Kidney (tissue), 13 donors: ENCODE measurements at regions not wholly inside any gene's neighbourhood (a gene's known extent, or its start where the extent isn't known, plus 50 kb on each side); places are given as distances from the start of the nearest gene placed in this dataset.

Experiments used
- DNase-seq, 5 donors: peaks; one replicate each; pipeline ENCODE4 v3.0.0-alpha.2; 2013 to 2020
- FAIRE-seq: peaks from 2 replicates; lab custom pipeline; 2012; peaks lifted over from hg19 to GRCh38; lab: Jason Lieb, UNC
- H3K27ac ChIP-seq, 2 donors: one replicate each; pipeline ENCODE4 v1.7.0; 2013; ENCODE audit warnings: low read depth in 2 of 2, low read length in 2 of 2, inconsistent platforms in 1 of 2
- H3K27me3 ChIP-seq: one replicate; pipeline ENCODE4 v1.7.1; 2013; ENCODE audit warnings: low read length, inconsistent platforms; ENCODE audit not compliant: control insufficient read depth, insufficient read depth
- H3K36me3 ChIP-seq, 3 donors: one replicate each; pipeline versions ENCODE4 v1.7.0 to v1.7.1; 2013; ENCODE audit warnings: low read length in 3 of 3, control low read depth in 1 of 3, inconsistent platforms in 1 of 3; ENCODE audit not compliant: insufficient read depth in 3 of 3, control insufficient read depth in 2 of 3
- H3K4me1 ChIP-seq, 3 donors: one replicate each; pipeline versions ENCODE4 v1.7.0 to v1.7.1; 2013; ENCODE audit warnings: low read length in 3 of 3, inconsistent platforms in 1 of 3, low read depth in 1 of 3; ENCODE audit not compliant: control insufficient read depth in 2 of 3, insufficient read depth in 2 of 3
- H3K4me3 ChIP-seq, 3 donors: one replicate each; pipeline versions ENCODE4 v1.7.0 to v1.8.1; 2013; ENCODE audit warnings: low read length in 3 of 3, control low read depth in 1 of 3, inconsistent platforms in 1 of 3
- H3K9ac ChIP-seq, 3 donors: one replicate each; pipeline versions ENCODE4 v1.7.0 to v1.7.1; 2013; ENCODE audit warnings: low read length in 3 of 3, control low read depth in 1 of 3, inconsistent platforms in 1 of 3
- H3K9me3 ChIP-seq, 3 donors: one replicate each; pipeline versions ENCODE4 v1.7.0 to v1.7.1; 2013; ENCODE audit warnings: low read length in 3 of 3, control low read depth in 1 of 3, inconsistent platforms in 1 of 3; ENCODE audit not compliant: control insufficient read depth in 2 of 3, insufficient read depth in 1 of 3
- CTCF ChIP-seq: IDR thresholded peaks from 3 replicates; pipeline ENCODE4 v1.5.1; 2012; ENCODE audit warnings: mild to moderate bottlenecking, moderate library complexity, borderline replicate concordance; ENCODE audit not compliant: insufficient read depth; ENCODE audit errors: extremely low read depth
- intact Hi-C: fragments of 100-400 bp; cut with DNase I; formaldehyde crosslinking; loops from one replicate; pipeline ENCODE4 v1.11.1; 2022
- donor health status: control.
- donor health status: control.
- donor health status: control.
- donor health status: control.
- donor health status: control.
- donor health status: DM: yes; HTN: yes; CAD: no.
- donor health status: Normal renal cell carcinoma (clear cell type).

- intact Hi-C loops = no loop called here
- TF ChIP-seq CTCF = no peak
- H3K27ac ChIP-seq = no peak overlapping the region
- no peak for FAIRE-seq
- H3K4me1 ChIP-seq = no peaks in the 10 kb centered on the region
- H3K9ac ChIP-seq = no peak overlapping the region
- no peaks in the 10 kb centered on the region for H3K36me3 ChIP-seq
- no peaks in the 10 kb centered on the region for H3K27me3 ChIP-seq
- no peaks in the 10 kb centered on the region for H3K9me3 ChIP-seq
- H3K4me3 ChIP-seq = no peak overlapping the region
- no peak for DNase-seq
Observed at GRCh38 chr3:176755977-176756376, 441.3 kb downstream of the TBL1XR1 start.

DNA sequence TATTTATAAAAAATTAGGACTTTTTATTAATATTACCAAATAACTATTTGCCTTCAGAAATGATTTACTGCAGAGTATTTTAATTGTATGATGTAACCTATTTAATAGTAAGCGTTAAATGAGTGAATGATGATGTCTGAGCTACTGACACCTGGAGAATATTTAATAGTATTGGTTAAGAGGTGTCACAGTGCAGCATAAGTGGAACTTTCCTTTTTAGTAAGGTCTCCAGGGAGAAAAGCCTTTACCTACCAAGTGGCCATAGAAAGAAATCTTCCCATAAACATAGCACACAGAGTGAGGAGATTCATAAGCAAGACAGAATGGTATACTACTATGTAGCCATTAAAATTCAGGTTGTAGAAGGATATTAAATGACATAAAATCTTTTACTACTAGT is 441.7 kb downstream of the TBL1XR1 start:
- no peak overlapping the region for H3K9ac ChIP-seq
- no peak for TF ChIP-seq CTCF
- H3K27me3 ChIP-seq = no peaks in the 10 kb centered on the region
- FAIRE-seq = no peak
- no peak overlapping the region for H3K4me3 ChIP-seq
- intact Hi-C loops = no loop called here
- H3K9me3 ChIP-seq = no peaks in the 10 kb centered on the region
- H3K36me3 ChIP-seq = no peaks in the 10 kb centered on the region
- no peak for DNase-seq
- H3K27ac ChIP-seq = no peak overlapping the region
- H3K4me1 ChIP-seq = no peaks in the 10 kb centered on the region

GRCh38 chr3:176741664-176742047 is 455.6 kb downstream of the TBL1XR1 start:
- intact Hi-C loops = no loop called here
- H3K36me3 ChIP-seq = no peaks in the 10 kb centered on the region
- H3K4me3 ChIP-seq = no peak overlapping the region
- DNase-seq (no peak), FAIRE-seq (no peak)
- H3K27ac ChIP-seq = no peak overlapping the region
- no peak for TF ChIP-seq CTCF
- no peaks in the 10 kb centered on the region for H3K4me1 ChIP-seq
- H3K9ac ChIP-seq = no peak overlapping the region
- H3K27me3 ChIP-seq = no peaks in the 10 kb centered on the region
- no peaks in the 10 kb centered on the region for H3K9me3 ChIP-seq

DNA sequence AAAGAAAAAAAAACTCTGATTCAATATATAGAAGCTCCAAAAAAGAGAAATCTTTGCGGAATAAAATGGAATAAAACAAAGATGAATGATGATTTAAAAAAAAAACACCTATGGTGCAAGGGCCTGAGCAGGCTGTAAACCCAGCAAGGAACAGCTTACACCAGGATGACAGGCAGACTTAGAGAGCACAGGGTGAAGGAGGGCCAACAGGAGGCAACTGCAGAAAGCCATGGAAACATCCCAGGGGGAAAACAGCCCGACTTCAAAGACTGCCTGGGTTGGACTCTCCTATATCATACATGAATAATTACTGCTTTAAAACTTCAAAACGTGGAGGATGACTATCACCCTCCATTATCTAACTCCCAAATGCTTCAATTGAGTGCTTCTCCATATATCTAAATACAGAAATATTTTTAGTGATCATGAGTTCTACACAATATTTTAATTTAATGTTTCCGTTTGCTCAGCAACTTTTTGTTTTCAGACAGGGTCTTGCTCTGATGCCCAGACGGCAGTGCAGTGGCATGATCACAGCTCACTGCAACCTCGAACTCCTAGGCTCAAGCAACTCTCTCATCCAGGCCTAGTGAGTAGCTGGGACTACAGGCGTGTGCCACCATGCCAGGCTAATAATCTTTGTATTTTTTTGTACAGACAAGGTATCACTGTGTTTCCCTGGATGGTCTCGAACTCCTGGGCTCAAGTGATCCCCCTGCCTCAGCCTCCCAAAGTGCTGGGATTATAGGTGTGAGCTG is 456.2 kb downstream of the TBL1XR1 start:
- no peaks in the 10 kb centered on the region for H3K4me1 ChIP-seq
- FAIRE-seq = no peak
- no peaks in the 10 kb centered on the region for H3K27me3 ChIP-seq
- no peak for DNase-seq
- intact Hi-C loops = no loop called here
- H3K36me3 ChIP-seq = no peaks in the 10 kb centered on the region
- no peak for TF ChIP-seq CTCF
- no peak overlapping the region for H3K27ac ChIP-seq
- no peak overlapping the region for H3K9ac ChIP-seq
- H3K9me3 ChIP-seq = no peaks in the 10 kb centered on the region
- H3K4me3 ChIP-seq = no peak overlapping the region
